Germinal center (tissue), 1 donor: ENCODE measurements at regions not wholly inside any gene's neighbourhood (a gene's known extent, or its start where the extent isn't known, plus 50 kb on each side); places are given as distances from the start of the nearest gene placed in this dataset.
"Not testable (repeated sequence)": the region's sequence is repeated elsewhere in the genome, so short reads cannot be mapped to it uniquely, and the experiment has no call there.

Experiments used
- DNase-seq: peaks from one replicate; pipeline ENCODE4 v3.0.0; 2012; ENCODE audit warnings: mixed read lengths, low spot score

- no peak for DNase-seq
Observed at GRCh38 chr7:140283472-140283871, 106.7 kb upstream of the KDM7A start.

- no peak for DNase-seq
Observed at GRCh38 chr7:140281960-140282359, 105.2 kb upstream of the KDM7A start.

- DNase-seq: no peak
Observed at GRCh38 chr7:140281255-140281654, 104.5 kb upstream of the KDM7A start.

- DNase-seq: no peak
Observed at GRCh38 chr7:140276001-140276400, 99.2 kb upstream of the KDM7A start.

- DNase-seq: no peak
Observed at GRCh38 chr7:140275069-140275965, 98.5 kb upstream of the KDM7A start.

- DNase-seq: no peak
Observed at GRCh38 chr7:140273417-140273816, 96.6 kb upstream of the KDM7A start.

- not testable (repeated sequence) for DNase-seq
Observed at GRCh38 chr7:140271643-140271968, 94.8 kb upstream of the KDM7A start.

GRCh38 chr7:140269004-140269638 is 92.3 kb upstream of the KDM7A start:
- no peak for DNase-seq

- no peak for DNase-seq
Observed at GRCh38 chr7:140267381-140268226, 90.8 kb upstream of the KDM7A start.

- no peak for DNase-seq
Observed at GRCh38 chr7:140263277-140263676, 86.5 kb upstream of the KDM7A start.

GRCh38 chr7:140262242-140262903 is 85.6 kb upstream of the KDM7A start:
- DNase-seq: no peak

- no peak for DNase-seq
Observed at GRCh38 chr7:140261522-140261921, 84.7 kb upstream of the KDM7A start.

- no peak for DNase-seq
Observed at GRCh38 chr7:140261105-140261486, 84.3 kb upstream of the KDM7A start.

- DNase-seq: no peak
Observed at GRCh38 chr7:140260352-140261104, 83.7 kb upstream of the KDM7A start.

GRCh38 chr7:140257278-140257677 is 80.5 kb upstream of the KDM7A start:
- DNase-seq: not testable (repeated sequence)

- DNase-seq: not testable (repeated sequence)
Observed at GRCh38 chr7:140254976-140255375, 78.2 kb upstream of the KDM7A start.

GRCh38 chr7:140249036-140249806 is 72.4 kb upstream of the KDM7A start:
- DNase-seq: no peak

GRCh38 chr7:140247559-140247958 is 70.8 kb upstream of the KDM7A start:
- no peak for DNase-seq

- DNase-seq: no peak
Observed at GRCh38 chr7:140245611-140246105, 68.9 kb upstream of the KDM7A start.
